ENCODE measurements at regions not wholly inside any gene's neighbourhood (a gene's known extent, or its start where the extent isn't known, plus 50 kb on each side); places are given as distances from the start of the nearest gene placed in this dataset.

DNA sequence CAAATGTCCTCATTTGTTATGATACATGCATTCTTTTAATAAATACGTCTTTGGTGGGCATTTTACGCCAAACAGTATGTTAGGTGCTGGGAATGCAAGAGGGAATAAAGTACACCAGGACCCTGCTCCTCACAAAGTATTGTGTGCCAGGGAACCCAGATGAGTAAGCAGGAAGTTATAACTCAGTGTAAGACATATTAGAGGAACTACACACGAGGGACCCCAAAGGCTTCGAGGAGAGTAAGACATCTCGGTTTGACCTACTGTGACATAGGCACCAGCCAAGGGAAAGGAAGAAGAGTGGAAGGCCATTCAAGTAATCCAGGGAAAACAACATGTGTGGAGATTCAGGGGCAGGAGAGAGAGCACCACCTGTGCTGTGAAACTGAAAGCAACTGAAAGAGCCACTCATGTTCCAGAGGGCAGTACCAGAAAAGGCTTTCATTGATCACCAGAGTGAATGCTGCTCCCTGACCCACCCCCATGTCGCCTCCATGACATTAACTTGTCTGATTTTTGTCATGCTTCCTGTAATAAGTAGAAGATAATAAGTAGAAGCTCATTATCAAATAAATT lies 542.5 kb upstream of the PKN2 start:
- peak; percentile 55 for DNase-seq
- peaks cover 5% of the 10 kb centered on the region for H3K27me3 Mint-ChIP-seq
- no peaks in the 10 kb centered on the region for H3K9me3 Mint-ChIP-seq
- no peaks in the 10 kb centered on the region for H3K36me3 Mint-ChIP-seq (ENCODE audit: low read depth)
- intact Hi-C loops (cut with micrococcal nuclease): no loop called here
- peak overlapping the region; percentile 51 for H3K4me3 Mint-ChIP-seq
- H3K4me1 Mint-ChIP-seq: peaks cover 2% of the 10 kb centered on the region
- H3K27ac Mint-ChIP-seq: no peak overlapping the region

GRCh38 chr1:88145752-88146151 lies 538.3 kb upstream of the PKN2 start:
- Mint-ChIP-seq H3K27ac (no peak overlapping the region), H3K4me3 (no peak overlapping the region), H3K9me3 (no peaks in the 10 kb centered on the region), H3K36me3 (ENCODE audit: low read depth) (no peaks in the 10 kb centered on the region), H3K4me1 (peaks cover 2% of the 10 kb centered on the region), H3K27me3 (peaks cover 5% of the 10 kb centered on the region)
- no peak for DNase-seq
- intact Hi-C loops (cut with micrococcal nuclease): no loop called here

DNA sequence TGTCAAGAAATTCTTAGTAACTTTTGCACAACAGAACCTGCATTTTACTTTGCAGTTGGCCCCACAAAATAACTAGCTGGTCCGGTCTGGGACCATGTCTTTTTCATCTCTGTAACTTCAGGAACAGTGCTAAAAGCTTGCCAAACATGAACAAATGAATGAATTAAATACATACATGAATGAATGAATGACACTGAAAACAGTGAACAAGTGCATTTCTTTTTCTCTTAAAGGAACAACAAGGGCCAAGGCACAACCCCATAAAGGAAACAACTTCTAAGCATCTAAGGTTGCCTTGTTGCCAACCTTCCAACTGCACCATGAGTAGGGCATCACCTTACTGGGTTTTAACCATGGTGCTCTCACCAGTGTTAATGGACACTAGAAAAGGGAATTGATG lies 534.4 kb upstream of the PKN2 start:
- Mint-ChIP-seq H3K4me3 (no peak overlapping the region), H3K9me3 (no peaks in the 10 kb centered on the region), H3K27me3 (peaks cover 3% of the 10 kb centered on the region), H3K36me3 (ENCODE audit: low read depth) (no peaks in the 10 kb centered on the region), H3K4me1 (no peaks in the 10 kb centered on the region), H3K27ac (no peak overlapping the region)
- no peak for DNase-seq
- intact Hi-C loops (cut with micrococcal nuclease): no loop called here

- DNase-seq: no peak
- Mint-ChIP-seq H3K4me1 (no peaks in the 10 kb centered on the region), H3K4me3 (no peak overlapping the region), H3K27me3 (no peaks in the 10 kb centered on the region), H3K36me3 (ENCODE audit: low read depth) (no peaks in the 10 kb centered on the region), H3K27ac (no peak overlapping the region), H3K9me3 (no peaks in the 10 kb centered on the region)
- intact Hi-C loops (cut with micrococcal nuclease): no loop called here
These were observed 533.7 kb upstream of the PKN2 start for GRCh38 chr1:88150330-88150729.

DNA sequence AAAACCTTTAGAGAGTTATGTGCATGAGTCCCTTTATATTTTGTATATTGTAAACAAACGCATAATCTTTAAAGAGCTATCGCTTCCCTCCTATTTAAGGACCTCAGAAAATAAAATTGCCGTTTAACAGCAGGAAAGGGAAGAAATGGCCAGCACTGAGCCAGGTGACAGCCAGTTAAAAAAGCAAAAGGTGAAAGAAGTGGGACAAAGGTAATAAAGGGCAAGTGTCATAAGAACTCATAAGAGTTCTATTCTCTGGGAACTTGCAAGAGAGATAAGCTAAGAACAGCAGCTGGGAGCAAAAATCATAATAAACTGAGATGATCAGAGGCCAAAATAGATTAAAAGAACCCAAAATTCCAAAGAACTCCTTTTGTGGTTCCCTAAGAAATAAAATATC lies 520.9 kb upstream of the PKN2 start:
- no peak overlapping the region for H3K27ac Mint-ChIP-seq
- no peaks in the 10 kb centered on the region for H3K4me1 Mint-ChIP-seq
- DNase-seq: no peak
- H3K4me3 Mint-ChIP-seq: no peak overlapping the region
- no peaks in the 10 kb centered on the region for H3K9me3 Mint-ChIP-seq
- peaks cover 4% of the 10 kb centered on the region for H3K27me3 Mint-ChIP-seq
- intact Hi-C loops (cut with micrococcal nuclease): no loop called here
- no peaks in the 10 kb centered on the region for H3K36me3 Mint-ChIP-seq (ENCODE audit: low read depth)

- H3K36me3 Mint-ChIP-seq (ENCODE audit: low read depth): no peaks in the 10 kb centered on the region
- no peaks in the 10 kb centered on the region for H3K4me1 Mint-ChIP-seq
- H3K27me3 Mint-ChIP-seq: peaks cover 4% of the 10 kb centered on the region
- no peak overlapping the region for H3K27ac Mint-ChIP-seq
- H3K4me3 Mint-ChIP-seq: no peak overlapping the region
- no peaks in the 10 kb centered on the region for H3K9me3 Mint-ChIP-seq
- no peak for DNase-seq
- intact Hi-C loops (cut with micrococcal nuclease): no loop called here
These were observed 515.9 kb upstream of the PKN2 start for GRCh38 chr1:88168126-88168525.

- Mint-ChIP-seq H3K9me3 (no peaks in the 10 kb centered on the region), H3K36me3 (ENCODE audit: low read depth) (no peaks in the 10 kb centered on the region), H3K4me1 (no peaks in the 10 kb centered on the region), H3K27me3 (peaks cover 4% of the 10 kb centered on the region), H3K4me3 (no peak overlapping the region), H3K27ac (no peak overlapping the region)
- no peak for DNase-seq
- intact Hi-C loops (cut with micrococcal nuclease): no loop called here
These were observed 514.9 kb upstream of the PKN2 start for GRCh38 chr1:88169139-88169538.

- Mint-ChIP-seq H3K4me1 (no peaks in the 10 kb centered on the region), H3K4me3 (no peak overlapping the region), H3K27ac (no peak overlapping the region), H3K36me3 (ENCODE audit: low read depth) (no peaks in the 10 kb centered on the region), H3K27me3 (peaks cover 4% of the 10 kb centered on the region), H3K9me3 (no peaks in the 10 kb centered on the region)
- intact Hi-C loops (cut with micrococcal nuclease): no loop called here
- no peak for DNase-seq
These were observed 514.1 kb upstream of the PKN2 start for GRCh38 chr1:88169939-88170338.

DNA sequence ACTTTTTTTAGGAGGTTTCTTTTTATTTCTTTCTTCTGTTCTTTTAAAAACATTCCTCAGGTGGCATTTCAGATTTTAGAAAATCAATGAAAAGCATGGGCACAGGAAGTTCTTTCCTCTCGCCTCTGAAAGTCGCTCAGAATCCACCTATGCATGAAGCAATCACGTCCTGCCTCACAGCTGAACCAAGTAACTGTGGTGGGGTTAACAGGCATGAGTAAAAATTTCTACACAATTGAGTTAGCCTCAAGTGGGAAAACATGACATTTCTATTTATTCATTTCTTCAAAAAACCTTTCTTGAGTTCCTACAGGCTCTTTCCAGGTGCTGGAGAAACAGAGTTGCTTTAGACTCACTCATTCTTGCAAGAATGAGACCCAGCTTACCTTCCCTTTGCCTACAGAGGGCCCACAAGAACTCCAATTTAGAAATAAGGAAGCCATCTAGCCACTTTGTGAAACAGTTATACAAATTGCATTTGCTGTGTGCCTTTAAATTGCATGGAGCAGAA lies 508.9 kb upstream of the PKN2 start:
- Mint-ChIP-seq H3K4me3 (no peak overlapping the region), H3K27me3 (peaks cover 10% of the 10 kb centered on the region), H3K36me3 (ENCODE audit: low read depth) (no peaks in the 10 kb centered on the region), H3K27ac (no peak overlapping the region), H3K9me3 (no peaks in the 10 kb centered on the region), H3K4me1 (no peaks in the 10 kb centered on the region)
- intact Hi-C loops (cut with micrococcal nuclease): no loop called here
- DNase-seq: no peak

GRCh38 chr1:88175631-88176226 lies 508.3 kb upstream of the PKN2 start:
- intact Hi-C loops (cut with micrococcal nuclease): no loop called here
- Mint-ChIP-seq H3K27me3 (peaks cover 10% of the 10 kb centered on the region), H3K4me1 (peaks cover 2% of the 10 kb centered on the region), H3K36me3 (ENCODE audit: low read depth) (no peaks in the 10 kb centered on the region), H3K4me3 (no peak overlapping the region), H3K27ac (no peak overlapping the region), H3K9me3 (no peaks in the 10 kb centered on the region)
- no peak for DNase-seq

GRCh38 chr1:88179943-88180342 lies 504.1 kb upstream of the PKN2 start:
- peaks cover 10% of the 10 kb centered on the region for H3K27me3 Mint-ChIP-seq
- peaks cover 2% of the 10 kb centered on the region for H3K4me1 Mint-ChIP-seq
- no peaks in the 10 kb centered on the region for H3K36me3 Mint-ChIP-seq (ENCODE audit: low read depth)
- no peaks in the 10 kb centered on the region for H3K9me3 Mint-ChIP-seq
- no peak overlapping the region for H3K27ac Mint-ChIP-seq
- DNase-seq: no peak
- H3K4me3 Mint-ChIP-seq: no peak overlapping the region
- intact Hi-C loops (cut with micrococcal nuclease): no loop called here

GRCh38 chr1:88180449-88181108 lies 503.5 kb upstream of the PKN2 start:
- Mint-ChIP-seq H3K9me3 (no peaks in the 10 kb centered on the region), H3K4me1 (peaks cover 2% of the 10 kb centered on the region), H3K27me3 (peaks cover 10% of the 10 kb centered on the region), H3K36me3 (ENCODE audit: low read depth) (no peaks in the 10 kb centered on the region), H3K4me3 (no peak overlapping the region), H3K27ac (no peak overlapping the region)
- intact Hi-C loops (cut with micrococcal nuclease): no loop called here
- peak; percentile 87 for DNase-seq

GRCh38 chr1:88186911-88187310 lies 497.2 kb upstream of the PKN2 start:
- no peaks in the 10 kb centered on the region for H3K9me3 Mint-ChIP-seq
- intact Hi-C loops (cut with micrococcal nuclease): no loop called here

DNA sequence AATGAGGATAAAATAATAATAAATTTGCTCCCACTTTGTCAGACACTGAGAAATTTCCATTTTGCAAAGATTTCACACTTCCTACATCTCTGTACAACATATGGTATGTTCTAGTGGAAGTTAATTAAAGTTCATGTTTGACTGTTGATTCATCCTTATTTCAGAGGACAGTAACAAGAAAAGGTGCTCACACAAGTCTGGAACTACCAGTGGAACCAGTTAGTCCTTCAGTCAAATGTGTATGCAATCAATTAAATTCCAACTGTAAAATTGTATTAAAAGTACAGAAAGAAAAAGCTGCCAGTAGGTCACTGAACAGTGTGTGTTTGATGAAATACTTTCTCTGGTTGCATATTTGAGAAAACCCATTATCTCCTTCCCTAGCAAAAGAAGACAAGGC lies 496.0 kb upstream of the PKN2 start:
- intact Hi-C loops (cut with micrococcal nuclease): no loop called here

More at GRCh38 chr1:88186911-88187310, 497.2 kb upstream of the PKN2 start:
- Mint-ChIP-seq H3K27me3 (no peaks in the 10 kb centered on the region), H3K27ac (no peak overlapping the region), H3K36me3 (ENCODE audit: low read depth) (no peaks in the 10 kb centered on the region), H3K4me3 (no peak overlapping the region), H3K4me1 (no peaks in the 10 kb centered on the region)
- no peak for DNase-seq

More for the DNA sequence above, 496.0 kb upstream of the PKN2 start:
- no peaks in the 10 kb centered on the region for H3K9me3 Mint-ChIP-seq
- no peaks in the 10 kb centered on the region for H3K36me3 Mint-ChIP-seq (ENCODE audit: low read depth)
- no peak for DNase-seq
- peaks cover 3% of the 10 kb centered on the region for H3K27me3 Mint-ChIP-seq
- H3K4me1 Mint-ChIP-seq: peaks cover 3% of the 10 kb centered on the region
- H3K4me3 Mint-ChIP-seq: no peak overlapping the region
- H3K27ac Mint-ChIP-seq: no peak overlapping the region
